H1 (cell line): ENCODE measurements at regions not wholly inside any gene's neighbourhood (a gene's known extent, or its start where the extent isn't known, plus 50 kb on each side); places are given as distances from the start of the nearest gene placed in this dataset.

Source experiments
- BACH1 ChIP-seq: IDR thresholded peaks from 2 replicates; pipeline ENCODE4 v1.6.1; 2012; ENCODE audit warnings: low read length, improper control_type of control experiment
- KDM1A ChIP-seq: fragments of 200-600, 300-600 bp; sonication (generic); IDR thresholded peaks from 2 replicates; pipeline ENCODE4 v1.7.1; 2016; ENCODE audit warnings: mild to moderate bottlenecking, low read length, borderline replicate concordance
- KDM4A ChIP-seq: IDR thresholded peaks from one replicate; pipeline ENCODE4 v1.7.1; 2012; ENCODE audit warnings: low read depth, mild to moderate bottlenecking, moderate library complexity, low read length, inconsistent platforms; ENCODE audit not compliant: severe bottlenecking
- NRF1 ChIP-seq: IDR thresholded peaks from 2 replicates; pipeline ENCODE4 v1.6.1; 2011; ENCODE audit warnings: mild to moderate bottlenecking, low read depth, low read length, improper control_type of control experiment
- RBBP5 ChIP-seq: IDR thresholded peaks from 2 replicates; pipeline ENCODE4 v1.7.1; 2012; ENCODE audit warnings: low read depth, mild to moderate bottlenecking, inconsistent platforms, low read length, moderate library complexity, borderline replicate concordance
- SAP30 ChIP-seq: fragments of 300-600 bp; sonication (generic); IDR thresholded peaks from 2 replicates; pipeline ENCODE4 v1.7.1; 2012; ENCODE audit warnings: low read length, moderate library complexity, mild to moderate bottlenecking, inconsistent platforms; ENCODE audit not compliant: insufficient read depth, insufficient replicate concordance
- TAF1 ChIP-seq: IDR thresholded peaks from 2 replicates; pipeline ENCODE4 v1.6.1; 2011; ENCODE audit warnings: mild to moderate bottlenecking, low read depth, low read length
- TF ChIP-seq, protein P1 (sequence below): IDR thresholded peaks from 2 replicates; pipeline ENCODE4 v1.6.1; 2011; ENCODE audit warnings: low read depth, mild to moderate bottlenecking, low read length; ENCODE audit not compliant: insufficient read depth

- TF ChIP-seq, protein P1, sequence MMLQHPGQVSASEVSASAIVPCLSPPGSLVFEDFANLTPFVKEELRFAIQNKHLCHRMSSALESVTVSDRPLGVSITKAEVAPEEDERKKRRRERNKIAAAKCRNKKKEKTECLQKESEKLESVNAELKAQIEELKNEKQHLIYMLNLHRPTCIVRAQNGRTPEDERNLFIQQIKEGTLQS = no peak
- TF ChIP-seq BACH1 (no peak), NRF1 (no peak), TAF1 (no peak), RBBP5 (no peak), SAP30 (no peak), KDM4A (no peak), KDM1A (no peak)
- TF ChIP-seq, all 59 proteins: peak for 0
Observed at GRCh38 chr10:4725917-4726606, 99.9 kb upstream of the AKR1E2 start (continued).
